Esophagus mucosa (tissue), 1 donor: ENCODE measurements at regions not wholly inside any gene's neighbourhood (a gene's known extent, or its start where the extent isn't known, plus 50 kb on each side); places are given as distances from the start of the nearest gene placed in this dataset.

ENCODE experiments used
- ATAC-seq: fragments of 200-7000 bp; cut with Tn5 transposase; one replicate; pipeline ENCODE4 v1.9.1; 2020
- donor health status: DM: yes; HTN: yes; CAD: no.

- ATAC-seq: peak; percentile 86
These were observed 90.7 kb upstream of the NR3C1 start for GRCh38 chr5:143494162-143494561.

- no peak for ATAC-seq
These were observed 89.3 kb upstream of the NR3C1 start for GRCh38 chr5:143492783-143493182.

- no peak for ATAC-seq
These were observed 88.2 kb upstream of the NR3C1 start for GRCh38 chr5:143491646-143492045.

GRCh38 chr5:143488381-143488780 lies 84.9 kb upstream of the NR3C1 start:
- ATAC-seq: no peak

DNA sequence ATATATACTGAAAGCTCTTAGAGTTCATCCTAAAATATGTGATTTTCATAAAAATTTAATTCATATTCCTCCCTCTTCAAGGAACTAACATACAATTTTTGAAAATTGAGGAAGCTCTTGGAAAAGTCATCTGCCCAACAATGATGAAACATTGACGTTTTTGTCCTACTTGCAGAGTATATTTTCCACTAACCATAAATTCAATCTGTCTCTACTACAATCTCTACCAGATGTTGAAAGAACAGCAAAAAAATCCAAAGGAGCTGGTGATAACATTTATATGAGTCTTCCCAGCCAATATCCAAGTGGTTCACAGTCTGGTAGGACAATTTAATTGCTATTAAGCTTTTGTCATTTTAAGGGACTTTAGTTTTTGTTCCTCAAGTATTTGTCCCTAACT lies 81.1 kb upstream of the NR3C1 start:
- ATAC-seq: no peak

DNA sequence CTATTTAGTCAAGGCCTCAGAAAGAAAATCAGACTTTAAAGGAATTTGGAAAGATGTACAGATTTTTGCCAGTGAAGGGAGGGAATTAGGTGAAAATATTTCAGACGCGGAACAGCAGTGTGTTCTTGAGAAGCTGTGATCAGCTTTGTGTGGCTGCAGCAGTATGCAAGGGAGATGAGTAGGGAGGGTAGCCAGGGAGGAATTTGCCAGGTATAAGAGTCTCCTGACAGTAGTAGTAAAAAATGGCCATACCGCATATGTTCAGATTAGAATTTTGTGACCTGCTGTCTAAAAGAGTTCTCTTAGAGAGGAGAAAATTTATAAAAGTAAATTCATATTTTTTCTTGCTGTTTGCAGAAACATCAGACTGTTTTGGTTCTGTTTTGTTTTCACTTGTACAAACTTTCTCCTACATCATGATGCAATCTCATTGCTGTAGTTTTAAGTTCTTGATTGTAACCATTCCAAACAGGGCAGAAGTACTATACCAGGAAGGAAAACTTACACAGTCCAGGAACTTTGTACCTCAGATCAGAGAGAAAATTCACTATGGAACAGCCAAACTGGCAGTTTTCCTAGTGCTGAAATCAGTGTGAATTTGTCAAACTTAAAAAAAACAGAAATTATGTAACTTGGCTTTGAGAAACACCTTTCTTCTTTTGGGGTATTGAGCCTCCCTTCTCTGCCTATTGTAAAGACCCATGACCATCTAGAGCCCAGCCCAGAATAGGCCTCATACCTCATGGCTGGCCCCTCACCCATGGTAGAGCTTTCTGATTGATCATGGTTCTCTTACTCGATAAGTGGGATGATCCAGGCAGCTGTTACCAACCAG lies 78.4 kb upstream of the NR3C1 start:
- ATAC-seq: no peak

DNA sequence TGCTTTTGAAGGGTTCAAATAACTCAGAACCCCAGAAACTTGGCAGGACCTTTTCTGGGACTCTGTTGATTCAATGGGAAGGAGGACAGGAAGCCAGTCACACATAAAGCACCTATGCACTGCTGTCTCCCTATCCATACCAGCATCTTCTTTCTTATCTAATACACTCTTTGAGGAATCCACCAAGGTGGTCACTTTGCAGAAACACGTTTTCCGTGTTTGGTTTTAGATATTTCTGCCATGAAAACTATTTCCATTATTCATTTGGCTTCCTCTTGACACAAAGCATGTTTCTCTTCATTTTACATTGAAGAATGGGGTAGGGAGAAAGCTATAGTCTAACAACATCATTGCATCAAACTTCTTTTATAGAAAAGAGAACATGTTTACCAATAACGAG lies 76.5 kb upstream of the NR3C1 start:
- no peak for ATAC-seq

DNA sequence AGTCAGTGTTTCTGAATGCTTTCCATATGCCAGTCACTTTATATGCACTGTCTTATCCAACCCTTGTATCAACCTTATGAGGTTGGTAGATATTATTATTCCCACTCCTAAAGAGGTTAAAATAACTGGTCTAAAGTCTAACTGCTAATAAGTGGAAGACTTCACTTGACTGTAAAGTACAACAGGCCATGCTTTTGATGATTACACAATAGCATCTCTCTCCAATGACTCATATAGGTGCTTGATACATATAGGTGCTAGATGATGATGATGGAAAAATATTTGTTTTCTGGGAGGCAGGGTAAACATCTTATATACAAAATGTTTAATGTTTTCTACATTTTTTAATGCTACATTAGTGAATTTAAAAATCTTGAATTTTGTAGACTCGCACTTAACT lies 75.9 kb upstream of the NR3C1 start:
- ATAC-seq: peak; percentile 61

DNA sequence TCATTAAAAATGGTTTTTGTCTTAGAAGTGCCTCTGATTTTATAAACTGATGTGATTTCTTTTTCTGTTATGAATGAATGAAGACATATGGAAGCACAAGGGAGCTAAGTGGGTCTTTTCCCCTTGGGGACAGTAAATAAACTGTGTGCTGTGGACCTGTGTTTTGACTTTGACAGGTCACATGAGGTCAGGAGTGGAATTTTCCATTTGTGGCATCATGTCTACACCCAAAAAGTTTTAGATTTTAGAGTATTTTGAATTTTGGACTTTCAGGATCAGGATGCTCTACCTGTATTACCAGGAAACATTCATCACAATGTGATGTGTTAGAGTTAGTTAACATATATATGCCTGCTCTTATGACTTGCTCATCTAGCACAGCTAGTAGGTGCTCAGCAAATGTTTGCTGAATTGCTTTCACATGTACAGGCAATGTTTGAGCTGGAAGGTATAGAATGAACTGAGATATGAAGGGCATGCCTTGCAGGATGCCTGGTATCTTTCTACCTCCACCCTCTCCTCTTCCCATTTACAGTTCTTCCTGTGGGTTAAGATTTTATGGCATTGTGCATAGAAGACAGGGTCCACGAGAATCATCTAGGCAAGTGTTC lies 73.2 kb upstream of the NR3C1 start:
- ATAC-seq: no peak

DNA sequence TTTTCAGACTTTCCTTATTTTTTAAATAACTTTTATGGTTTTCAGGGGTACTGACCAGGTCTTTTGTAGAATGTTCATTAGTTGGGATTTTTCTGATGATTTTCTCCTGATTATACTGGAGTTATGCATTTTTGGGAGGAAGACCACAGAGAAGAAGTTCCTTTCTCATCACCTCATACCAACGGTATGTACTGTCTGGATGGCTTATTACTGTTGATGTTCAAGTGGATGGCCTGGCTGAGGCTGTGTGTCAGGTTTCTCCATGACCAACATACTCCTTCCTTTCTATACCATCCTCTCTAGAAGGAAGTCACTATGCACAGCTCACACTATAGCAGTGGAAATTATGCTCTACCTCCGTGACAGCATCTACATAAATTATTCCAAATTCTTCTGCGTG lies 71.1 kb upstream of the NR3C1 start:
- no peak for ATAC-seq

GRCh38 chr5:143473481-143473880 lies 70.0 kb upstream of the NR3C1 start:
- ATAC-seq: no peak

- ATAC-seq: no peak
These were observed 69.1 kb upstream of the NR3C1 start for GRCh38 chr5:143472576-143472975.

DNA sequence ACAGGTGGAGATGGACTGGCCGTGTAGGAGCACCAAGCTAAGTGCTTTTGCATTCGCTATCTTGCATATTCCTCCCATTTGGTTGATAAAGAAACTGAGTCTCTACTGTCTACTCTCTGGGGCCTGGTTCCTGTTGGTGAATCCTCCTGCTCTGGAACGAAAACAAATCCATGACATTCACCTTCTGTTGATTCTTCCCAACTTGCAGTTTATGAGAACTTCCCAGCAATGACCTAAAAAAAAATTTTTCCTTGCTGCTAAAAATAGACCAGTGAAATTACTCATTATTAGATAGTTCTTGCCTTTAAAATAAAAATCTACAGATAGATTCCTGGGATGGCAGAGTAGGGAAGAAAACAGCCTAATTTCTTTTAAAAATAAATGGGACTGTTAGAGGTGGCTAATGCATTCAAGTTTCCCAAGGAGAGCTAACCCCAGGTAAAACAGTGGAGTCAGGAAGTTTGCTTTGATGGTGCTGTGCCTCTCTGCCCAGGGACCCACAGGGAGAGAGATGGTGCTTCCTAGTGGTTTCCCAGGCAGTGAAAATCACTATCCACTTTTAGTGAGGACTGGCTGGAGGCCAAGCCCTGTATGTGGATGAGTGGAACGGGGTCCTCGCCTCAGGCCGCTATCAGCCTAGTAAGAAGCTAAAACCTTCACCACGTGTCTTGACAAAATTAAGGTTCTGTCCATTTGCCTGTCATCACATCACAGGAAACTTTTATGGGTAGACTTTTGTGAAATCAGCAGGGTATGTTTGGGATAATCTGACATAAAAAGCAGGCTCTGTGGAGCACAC lies 68.4 kb upstream of the NR3C1 start:
- no peak for ATAC-seq

GRCh38 chr5:143471041-143471509 lies 67.6 kb upstream of the NR3C1 start:
- ATAC-seq: peak; percentile 43

- no peak for ATAC-seq
These were observed 66.6 kb upstream of the NR3C1 start for GRCh38 chr5:143470120-143470519.

DNA sequence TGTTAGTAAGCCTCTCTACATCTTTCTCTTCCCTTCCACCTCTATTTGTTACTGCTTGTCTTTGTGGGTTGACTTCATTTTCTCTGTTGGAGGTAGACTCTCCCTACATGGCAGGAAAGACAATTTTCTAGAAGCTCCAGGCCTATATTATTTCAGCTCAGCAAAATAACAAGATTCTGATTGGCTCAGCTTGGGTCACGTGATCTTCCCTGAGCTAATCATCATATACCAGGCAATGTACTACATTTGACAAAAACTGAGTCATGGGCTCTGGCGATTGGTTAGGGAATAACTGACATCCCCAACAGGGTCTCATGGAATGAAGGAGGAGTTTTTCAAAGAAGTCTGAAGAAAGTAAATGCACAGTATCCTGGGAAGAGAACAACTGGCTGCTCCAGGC lies 65.6 kb upstream of the NR3C1 start:
- no peak for ATAC-seq

DNA sequence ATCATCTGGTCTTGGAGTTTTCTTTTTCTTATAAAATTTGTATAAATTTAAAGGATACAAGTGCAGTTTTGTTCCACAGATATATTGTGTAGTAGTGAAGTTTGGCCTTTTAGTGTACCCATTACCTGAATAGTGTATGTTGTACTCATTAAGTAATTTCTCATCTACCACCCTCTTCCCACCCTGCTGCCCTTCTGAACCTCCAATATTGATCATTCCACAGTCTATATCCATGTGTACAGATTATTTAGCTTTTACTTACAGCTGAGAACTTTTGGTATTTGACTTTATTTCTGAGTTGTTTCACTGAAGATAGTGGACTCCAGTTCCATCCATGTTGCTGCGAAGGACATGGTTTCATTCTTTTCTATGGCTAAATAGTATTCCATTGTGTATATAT lies 63.1 kb upstream of the NR3C1 start:
- ATAC-seq: no peak

GRCh38 chr5:143464723-143465490 lies 61.4 kb upstream of the NR3C1 start:
- ATAC-seq: no peak

DNA sequence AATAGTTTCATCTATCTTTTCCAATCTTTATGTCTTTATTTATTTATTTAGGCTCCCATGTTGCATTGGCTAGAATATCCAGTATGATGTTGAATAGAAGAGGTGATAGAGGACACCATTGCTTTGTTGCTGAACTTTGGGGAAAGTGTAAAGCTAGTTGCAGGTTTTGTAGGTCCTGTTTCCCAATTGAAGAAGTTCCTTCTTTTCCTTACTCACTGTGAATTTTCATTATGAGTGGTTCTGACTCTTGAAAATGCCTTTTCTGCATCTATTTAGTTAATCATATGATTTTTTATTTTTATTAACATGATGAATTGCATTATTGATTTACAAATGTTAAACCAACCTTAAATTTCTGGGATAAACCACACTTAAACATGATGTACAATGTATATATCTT lies 58.9 kb upstream of the NR3C1 start:
- no peak for ATAC-seq

GRCh38 chr5:143459433-143459832 lies 55.9 kb upstream of the NR3C1 start:
- ATAC-seq: no peak

- ATAC-seq: no peak
These were observed 53.6 kb upstream of the NR3C1 start for GRCh38 chr5:143456952-143457547.

GRCh38 chr5:143454936-143455516 lies 51.5 kb upstream of the NR3C1 start:
- no peak for ATAC-seq
